Liver (tissue), 6 donors: ENCODE measurements at regions not wholly inside any gene's neighbourhood (a gene's known extent, or its start where the extent isn't known, plus 50 kb on each side); places are given as distances from the start of the nearest gene placed in this dataset.
"Not testable (repeated sequence)": the region's sequence is repeated elsewhere in the genome, so short reads cannot be mapped to it uniquely, and the experiment has no call there.

Experiments
- DNase-seq: peaks from one replicate; pipeline ENCODE4 v3.0.0-alpha.2; 2017; ENCODE audit warnings: low spot score
- H3K27ac ChIP-seq, 2 donors: one replicate each; pipeline ENCODE4 v1.7.0; 2013; ENCODE audit warnings: inconsistent platforms in 2 of 2, low read length in 2 of 2, control low read depth in 1 of 2, low read depth in 1 of 2, mild to moderate bottlenecking in 1 of 2
- H3K27me3 ChIP-seq, 4 donors: one replicate each; pipeline versions ENCODE4 v1.6.1 to v1.7.0; 2013; ENCODE audit warnings: low read length in 3 of 4, inconsistent platforms in 1 of 4, mild to moderate bottlenecking in 1 of 4, moderate library complexity in 1 of 4; ENCODE audit not compliant: control insufficient read depth in 4 of 4, insufficient read depth in 4 of 4
- H3K36me3 ChIP-seq, 4 donors: one replicate each; pipeline versions ENCODE4 v1.6.1 to v1.7.0; 2013; ENCODE audit warnings: low read length in 3 of 4, mild to moderate bottlenecking in 3 of 4, low read depth in 1 of 4, moderate library complexity in 1 of 4; ENCODE audit not compliant: control insufficient read depth in 4 of 4, insufficient read depth in 3 of 4
- H3K4me1 ChIP-seq, 4 donors: one replicate each; pipeline versions ENCODE4 v1.6.1 to v1.7.0; 2013; ENCODE audit warnings: low read length in 3 of 4, mild to moderate bottlenecking in 3 of 4, moderate library complexity in 1 of 4; ENCODE audit not compliant: control insufficient read depth in 4 of 4, insufficient read depth in 4 of 4
- H3K4me3 ChIP-seq, 3 donors: one replicate each; pipeline versions ENCODE4 v1.6.1 to v1.7.0; 2013; ENCODE audit warnings: low read length in 3 of 3, control low read depth in 1 of 3, low read depth in 1 of 3, mild to moderate bottlenecking in 1 of 3
- H3K9ac ChIP-seq, 2 donors: one replicate each; pipeline ENCODE4 v1.7.0; 2013; ENCODE audit warnings: low read length in 2 of 2, mild to moderate bottlenecking in 2 of 2, moderate library complexity in 2 of 2, control low read depth in 1 of 2, low read depth in 1 of 2
- H3K9me3 ChIP-seq, 4 donors: one replicate each; pipeline versions ENCODE4 v1.6.1 to v1.7.0; 2013; ENCODE audit warnings: low read length in 3 of 4; ENCODE audit not compliant: control insufficient read depth in 4 of 4
- WGBS: extraction: QIAGEN DNeasy Blood & Tissue Kit; methylation state at CpG from one replicate; pipeline ENCODE4 v1.1.7; 2013; 5-methylcytosine and 5-hydroxymethylcytosine counted together
- donor health status: healthy.
- donor health status: healthy.
- donor health status: healthy.

DNA sequence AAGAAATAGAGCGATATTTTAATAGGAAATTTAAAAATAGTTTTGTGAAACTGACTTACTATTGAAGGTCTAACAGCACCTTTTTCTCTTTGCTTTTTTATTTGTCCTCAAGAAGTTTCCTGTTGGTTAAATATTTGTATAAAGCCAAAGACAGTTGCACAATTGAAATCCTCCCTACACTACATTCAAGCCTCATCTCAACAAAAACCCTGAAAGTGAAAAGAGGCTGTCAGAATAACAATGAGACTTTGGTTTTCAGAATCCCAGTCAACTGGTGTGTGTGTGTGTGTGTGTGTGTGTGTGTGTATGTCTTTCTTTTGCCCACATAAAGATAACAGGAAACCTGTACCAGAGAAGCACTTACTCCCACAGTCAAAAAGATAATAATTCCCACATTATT is 313.6 kb upstream of the FRG1 start:
- 42% methylated on average over 1 of the region's 1 CpG for WGBS
- not testable (repeated sequence) for H3K9ac ChIP-seq, H3K27me3 ChIP-seq, H3K27ac ChIP-seq, H3K4me1 ChIP-seq, H3K4me3 ChIP-seq, H3K9me3 ChIP-seq, DNase-seq, H3K36me3 ChIP-seq

DNA sequence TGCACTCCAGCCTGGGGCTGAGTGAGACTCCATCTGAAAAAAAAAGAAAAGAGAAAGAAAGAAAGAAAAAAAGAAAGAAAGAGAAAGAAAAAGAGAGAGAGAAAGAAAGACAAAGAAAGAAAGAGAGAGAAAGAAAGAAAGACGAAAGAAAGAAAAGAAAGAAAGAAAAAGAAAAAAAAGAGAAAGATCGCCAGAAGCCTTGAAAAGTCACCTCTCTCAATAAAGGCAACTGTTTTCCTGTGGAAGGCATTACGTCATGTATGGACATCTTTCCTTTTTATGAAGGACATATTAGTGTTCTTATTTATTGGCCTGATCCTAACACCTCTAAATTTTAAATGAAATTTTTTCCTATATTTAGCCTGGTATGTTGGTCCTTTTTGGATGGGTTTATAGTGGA is 310.9 kb upstream of the FRG1 start:
- not testable (repeated sequence) for H3K9ac ChIP-seq, H3K4me3 ChIP-seq, H3K27ac ChIP-seq, H3K4me1 ChIP-seq, H3K27me3 ChIP-seq, H3K9me3 ChIP-seq, DNase-seq, H3K36me3 ChIP-seq
- 81% methylated on average over 3 of the region's 3 CpGs for WGBS

DNA sequence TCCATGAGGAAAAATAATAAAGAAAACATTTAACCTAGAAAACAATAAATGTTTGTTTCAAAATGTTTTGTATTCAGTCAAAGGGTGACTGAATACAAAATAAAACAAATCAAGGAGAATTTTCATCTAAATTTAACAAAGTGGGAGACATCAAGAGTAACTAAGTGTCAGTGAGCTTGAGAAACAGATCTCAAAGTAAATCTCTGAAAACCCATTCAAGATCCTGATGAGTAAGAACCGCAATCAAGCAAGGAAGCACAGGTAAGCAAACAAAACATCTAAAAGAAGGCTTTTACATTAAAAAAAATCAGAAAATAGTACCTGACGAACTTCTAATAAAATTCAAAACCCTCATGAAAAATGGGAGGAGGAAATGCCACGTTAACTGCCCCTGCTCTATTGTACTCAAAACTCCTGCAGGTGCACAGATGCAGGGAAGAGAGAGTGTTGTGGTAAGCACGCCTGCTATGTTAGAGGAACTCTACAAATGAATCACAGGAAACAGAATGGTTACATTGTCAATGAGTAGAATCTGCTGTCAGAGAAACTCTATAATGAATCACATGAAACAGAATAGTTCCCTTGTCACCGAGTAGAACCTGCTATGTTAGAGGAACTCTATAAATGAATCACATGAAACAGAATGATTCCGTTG is 309.6 kb upstream of the FRG1 start:
- 53% methylated on average over 6 of the region's 6 CpGs for WGBS
- H3K4me3 ChIP-seq, DNase-seq, H3K9ac ChIP-seq, H3K36me3 ChIP-seq, H3K4me1 ChIP-seq, H3K27me3 ChIP-seq, H3K9me3 ChIP-seq, H3K27ac ChIP-seq: not testable (repeated sequence)

DNA sequence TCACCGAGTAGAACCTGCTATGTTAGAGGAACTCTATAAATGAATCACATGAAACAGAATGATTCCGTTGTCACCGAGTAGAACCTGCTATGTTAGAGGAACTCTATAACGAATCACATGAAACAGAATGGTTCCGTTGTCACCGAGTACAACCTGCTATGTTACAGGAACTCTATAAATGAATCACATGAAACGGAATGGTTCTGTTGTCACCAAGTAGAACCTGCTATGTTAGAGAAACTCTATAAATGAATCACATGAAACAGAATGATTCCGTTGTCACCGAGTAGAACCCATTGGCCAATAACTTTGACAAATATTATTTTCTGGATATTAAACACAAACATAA is 309.1 kb upstream of the FRG1 start:
- 70% methylated on average over 9 of the region's 9 CpGs for WGBS
- not testable (repeated sequence) for DNase-seq, H3K9me3 ChIP-seq, H3K27me3 ChIP-seq, H3K36me3 ChIP-seq, H3K27ac ChIP-seq, H3K9ac ChIP-seq, H3K4me1 ChIP-seq, H3K4me3 ChIP-seq

DNA sequence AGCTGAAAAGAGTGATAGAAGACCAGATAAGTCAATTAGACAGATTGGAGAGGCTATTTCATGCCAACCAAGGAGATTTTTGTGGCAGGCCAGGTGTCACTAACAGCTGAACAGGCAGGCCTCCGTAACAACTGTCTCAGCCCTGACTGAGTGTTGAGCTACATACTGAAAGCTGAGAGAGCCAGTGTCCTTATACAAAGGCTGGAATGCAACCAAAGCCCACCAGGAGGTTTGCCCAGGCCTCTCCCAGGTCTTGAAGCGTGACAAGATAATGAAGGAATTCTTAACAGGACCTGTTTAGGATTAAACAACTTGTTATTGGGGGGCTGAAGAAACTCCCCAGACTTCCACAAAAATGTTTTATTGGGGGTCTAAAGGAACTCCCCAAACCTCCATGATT is 290.2 kb upstream of the FRG1 start:
- DNase-seq, H3K27ac ChIP-seq, H3K9ac ChIP-seq, H3K27me3 ChIP-seq, H3K4me1 ChIP-seq, H3K4me3 ChIP-seq, H3K9me3 ChIP-seq, H3K36me3 ChIP-seq: not testable (repeated sequence)
- 78% methylated on average over 2 of the region's 2 CpGs for WGBS

DNA sequence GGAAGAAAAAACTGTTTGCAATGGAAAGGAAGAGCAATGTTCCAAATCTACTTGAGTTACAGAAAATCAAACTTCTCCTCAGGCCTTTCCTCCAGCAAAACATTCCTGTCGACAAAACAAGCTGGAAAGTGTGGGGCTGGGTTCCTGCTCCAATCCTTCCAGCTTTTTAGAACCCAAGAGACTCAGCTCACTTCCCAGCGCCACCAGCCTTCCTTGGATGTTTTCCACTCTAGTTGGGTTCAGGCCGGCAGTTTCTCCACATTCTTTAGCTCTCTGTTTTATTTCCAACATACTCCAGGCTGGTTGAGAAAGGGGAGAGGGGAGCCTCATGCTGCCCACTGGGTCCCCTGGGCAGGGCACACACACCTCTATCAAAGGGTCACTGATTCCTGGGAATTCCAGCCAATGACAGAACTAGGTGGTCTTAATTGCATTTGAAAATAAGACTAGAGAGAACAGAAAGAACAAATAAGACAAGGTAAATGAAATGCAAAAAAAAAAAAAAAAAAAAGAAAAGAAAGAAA is 287.5 kb upstream of the FRG1 start:
- H3K9ac ChIP-seq, DNase-seq, H3K36me3 ChIP-seq, H3K27me3 ChIP-seq, H3K4me1 ChIP-seq, H3K4me3 ChIP-seq, H3K9me3 ChIP-seq, H3K27ac ChIP-seq: not testable (repeated sequence)
- WGBS, result 45% methylated on average over 2 of the region's 3 CpGs

DNA sequence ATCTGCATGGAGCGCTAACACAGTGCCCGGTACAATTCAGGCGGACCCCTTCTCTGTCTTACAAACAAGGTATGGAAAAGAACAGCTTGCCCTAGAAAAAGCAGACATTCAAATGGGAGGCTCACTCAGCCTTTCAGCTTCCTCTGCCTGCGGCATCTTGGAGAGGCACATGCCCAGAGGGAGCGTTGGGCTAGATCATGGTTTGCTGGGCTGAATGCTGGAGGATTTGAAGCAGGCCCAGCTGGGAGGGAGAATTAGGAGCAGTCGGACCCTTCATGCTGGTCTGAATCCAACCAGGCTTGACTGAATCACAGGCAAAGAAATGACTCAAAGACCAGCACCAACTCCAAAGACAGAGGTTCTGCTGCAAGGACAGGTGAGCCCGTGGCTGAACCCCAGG is 286.7 kb upstream of the FRG1 start:
- H3K36me3 ChIP-seq, H3K4me3 ChIP-seq, DNase-seq, H3K9ac ChIP-seq, H3K9me3 ChIP-seq, H3K27me3 ChIP-seq, H3K4me1 ChIP-seq, H3K27ac ChIP-seq: not testable (repeated sequence)
- WGBS, result 73% methylated on average over 7 of the region's 7 CpGs

DNA sequence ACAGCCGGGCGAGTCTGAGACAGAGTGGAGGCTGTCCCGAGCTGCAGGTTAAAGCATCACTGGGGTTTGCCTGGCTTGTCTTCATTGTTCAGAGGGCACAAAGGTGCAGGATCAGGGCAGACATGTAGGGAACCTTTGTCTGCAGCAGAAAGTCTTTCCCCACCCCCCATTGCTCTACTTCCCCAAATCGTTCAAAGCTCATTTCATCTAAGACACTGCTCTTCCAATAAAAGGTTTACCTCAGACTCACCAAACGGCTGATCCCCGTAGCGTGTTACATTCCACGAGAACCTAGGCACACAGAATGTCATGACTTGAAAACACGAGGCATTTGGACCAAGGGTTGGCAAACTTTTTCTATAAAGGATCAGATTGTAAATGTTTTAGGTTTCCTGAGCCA is 286.3 kb upstream of the FRG1 start:
- not testable (repeated sequence) for H3K27ac ChIP-seq, H3K36me3 ChIP-seq, H3K4me3 ChIP-seq, H3K9me3 ChIP-seq, H3K27me3 ChIP-seq, H3K4me1 ChIP-seq, DNase-seq, H3K9ac ChIP-seq
- WGBS, result 69% methylated on average over 6 of the region's 9 CpGs

DNA sequence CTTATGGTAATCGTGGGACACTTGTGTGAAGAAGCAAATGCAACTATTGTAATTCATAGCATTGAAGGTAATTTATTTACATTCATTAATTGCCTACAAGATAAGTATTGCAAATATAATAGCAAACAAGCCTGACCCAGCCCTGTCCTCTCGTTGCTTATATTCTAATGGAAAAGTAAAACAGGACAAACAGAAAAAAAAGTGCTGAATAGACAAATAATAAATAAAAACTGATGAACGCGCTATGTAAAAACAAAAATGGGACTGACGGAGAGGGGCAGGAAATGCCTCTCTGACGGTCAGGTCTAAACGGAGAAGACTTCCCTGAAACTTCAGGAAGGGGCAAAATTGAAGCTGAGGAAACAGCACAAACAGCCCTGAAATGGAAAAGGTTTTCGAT is 284.9 kb upstream of the FRG1 start:
- not testable (repeated sequence) for DNase-seq, H3K27ac ChIP-seq, H3K9me3 ChIP-seq, H3K36me3 ChIP-seq, H3K9ac ChIP-seq, H3K4me1 ChIP-seq, H3K4me3 ChIP-seq, H3K27me3 ChIP-seq
- 73% methylated on average over 8 of the region's 8 CpGs for WGBS
